ENCODE measurements at regions not wholly inside any gene's neighbourhood (a gene's known extent, or its start where the extent isn't known, plus 50 kb on each side); places are given as distances from the start of the nearest gene placed in this dataset.
A peak's percentile ranks its signal among the peaks of the same experiment; 100 is the strongest.
"Not testable (repeated sequence)": the region's sequence is repeated elsewhere in the genome, so short reads cannot be mapped to it uniquely, and the experiment has no call there.

GRCh38 chr2:101645886-101646285 lies 51.6 kb upstream of the MAP4K4 start:
- DNase-seq, result not testable (repeated sequence)

- DNase-seq, result peak in 1 of 2 donors; percentile 11
Measured at GRCh38 chr2:101644842-101645383, 52.6 kb upstream of the MAP4K4 start.

- DNase-seq, result no peak
Measured at GRCh38 chr2:101643004-101643524, 54.4 kb upstream of the MAP4K4 start.

- DNase-seq, result no peak
Measured at GRCh38 chr2:101638817-101639605, 58.5 kb upstream of the MAP4K4 start.

- peak; percentile 61 to 75 for DNase-seq
Measured at GRCh38 chr2:101638181-101638711, 59.3 kb upstream of the MAP4K4 start.

GRCh38 chr2:101630224-101630949 lies 67.1 kb upstream of the MAP4K4 start:
- DNase-seq, result peak in 1 of 2 donors; percentile 30

GRCh38 chr2:101628030-101628392 lies 69.5 kb upstream of the MAP4K4 start:
- DNase-seq, result no peak

- peak; percentile 36 to 50 for DNase-seq
Measured at GRCh38 chr2:101627285-101628029, 70.0 kb upstream of the MAP4K4 start.

- DNase-seq, result not testable (repeated sequence)
Measured at GRCh38 chr2:101625814-101626213, 71.7 kb upstream of the MAP4K4 start.

GRCh38 chr2:101625387-101625786 lies 72.1 kb upstream of the MAP4K4 start:
- peak; percentile 21 to 53 for DNase-seq

- DNase-seq, result no peak
Measured at GRCh38 chr2:101624706-101625332, 72.7 kb upstream of the MAP4K4 start.

GRCh38 chr2:101623031-101623521 lies 74.4 kb upstream of the MAP4K4 start:
- peak; percentile 85 to 96 for DNase-seq

GRCh38 chr2:101622210-101623030 lies 75.1 kb upstream of the MAP4K4 start:
- DNase-seq, result no peak

- DNase-seq, result peak; percentile 68 to 88
Measured at GRCh38 chr2:101619191-101619591, 78.3 kb upstream of the MAP4K4 start.

GRCh38 chr2:101617796-101618195 lies 79.7 kb upstream of the MAP4K4 start:
- DNase-seq, result no peak

GRCh38 chr2:101617188-101617587 lies 80.3 kb upstream of the MAP4K4 start:
- peak in 1 of 2 donors; percentile 8 for DNase-seq

GRCh38 chr2:101614127-101614759 lies 83.3 kb upstream of the MAP4K4 start:
- no peak for DNase-seq

- no peak for DNase-seq
Measured at GRCh38 chr2:101613056-101613704, 84.3 kb upstream of the MAP4K4 start.

GRCh38 chr2:101612019-101612418 lies 85.5 kb upstream of the MAP4K4 start:
- DNase-seq, result no peak

Data from inflammatory macrophage (primary cell).